LoVo (cell line): ENCODE measurements at regions not wholly inside any gene's neighbourhood (a gene's known extent, or its start where the extent isn't known, plus 50 kb on each side); places are given as distances from the start of the nearest gene placed in this dataset.
"Not testable (repeated sequence)": the region's sequence is repeated elsewhere in the genome, so short reads cannot be mapped to it uniquely, and the experiment has no call there.

Experiments used
- DNase-seq: peaks from one replicate; pipeline ENCODE4 v3.0.0-alpha.2; 2016; ENCODE audit warnings: low spot score

GRCh38 chr14:105600939-105601359 lies 74.6 kb downstream of the TMEM121 start:
- no peak for DNase-seq

- DNase-seq: no peak
Measured at GRCh38 chr14:105601360-105602242, 75.2 kb downstream of the TMEM121 start.

- no peak for DNase-seq
Measured at GRCh38 chr14:105602243-105602750, 75.9 kb downstream of the TMEM121 start.

- no peak for DNase-seq
Measured at GRCh38 chr14:105602799-105603793, 76.7 kb downstream of the TMEM121 start.

GRCh38 chr14:105604531-105605463 lies 78.4 kb downstream of the TMEM121 start:
- not testable (repeated sequence) for DNase-seq

GRCh38 chr14:105605464-105606304 lies 79.3 kb downstream of the TMEM121 start:
- DNase-seq: no peak

- DNase-seq: not testable (repeated sequence)
Measured at GRCh38 chr14:105606305-105606975, 80.1 kb downstream of the TMEM121 start.

GRCh38 chr14:105607025-105607424 lies 80.6 kb downstream of the TMEM121 start:
- not testable (repeated sequence) for DNase-seq

GRCh38 chr14:105614987-105615386 lies 88.6 kb downstream of the TMEM121 start:
- DNase-seq: not testable (repeated sequence)

GRCh38 chr14:105615986-105616801 lies 89.8 kb downstream of the TMEM121 start:
- not testable (repeated sequence) for DNase-seq

- DNase-seq: no peak
Measured at GRCh38 chr14:105616802-105617192, 90.4 kb downstream of the TMEM121 start.

- no peak for DNase-seq
Measured at GRCh38 chr14:105617201-105617777, 90.9 kb downstream of the TMEM121 start.

- not testable (repeated sequence) for DNase-seq
Measured at GRCh38 chr14:105617805-105618204, 91.4 kb downstream of the TMEM121 start.

- DNase-seq: not testable (repeated sequence)
Measured at GRCh38 chr14:105619324-105619723, 92.9 kb downstream of the TMEM121 start.

- DNase-seq: not testable (repeated sequence)
Measured at GRCh38 chr14:105620178-105620864, 93.9 kb downstream of the TMEM121 start.

GRCh38 chr14:105620865-105621471 lies 94.6 kb downstream of the TMEM121 start:
- DNase-seq: not testable (repeated sequence)
